ENCODE measurements at regions not wholly inside any gene's neighbourhood (a gene's known extent, or its start where the extent isn't known, plus 50 kb on each side); places are given as distances from the start of the nearest gene placed in this dataset.

- no peak for TF ChIP-seq CTCF (IDR thresholded peaks at IDR 0.05; ENCODE audit: extremely low read depth, insufficient read depth, missing control alignments)
- in situ Hi-C loops (cut with MboI; ENCODE audit: low pct_unique_long_range_greater_than_20kb, low sequenced_read_pairs, unreplicated experiment), result no loop called here
- no peak for DNase-seq (ENCODE audit: low spot score)
These were observed 248.1 kb upstream of the PPARGC1A start for GRCh38 chr4:24137671-24138601.

- TF ChIP-seq CTCF (IDR thresholded peaks at IDR 0.05; ENCODE audit: extremely low read depth, insufficient read depth, missing control alignments), result no peak
- DNase-seq (ENCODE audit: low spot score), result no peak
- in situ Hi-C loops (cut with MboI; ENCODE audit: low pct_unique_long_range_greater_than_20kb, low sequenced_read_pairs, unreplicated experiment), result no loop called here
These were observed 242.3 kb upstream of the PPARGC1A start for GRCh38 chr4:24131954-24132673.

GRCh38 chr4:24130637-24131036 lies 240.8 kb upstream of the PPARGC1A start:
- DNase-seq (ENCODE audit: low spot score), result no peak
- in situ Hi-C loops (cut with MboI; ENCODE audit: low pct_unique_long_range_greater_than_20kb, low sequenced_read_pairs, unreplicated experiment), result no loop called here
- no peak for TF ChIP-seq CTCF (IDR thresholded peaks at IDR 0.05; ENCODE audit: extremely low read depth, insufficient read depth, missing control alignments)

- no peak for DNase-seq (ENCODE audit: low spot score)
- no peak for TF ChIP-seq CTCF (IDR thresholded peaks at IDR 0.05; ENCODE audit: extremely low read depth, insufficient read depth, missing control alignments)
- in situ Hi-C loops (cut with MboI; ENCODE audit: low pct_unique_long_range_greater_than_20kb, low sequenced_read_pairs, unreplicated experiment), result no loop called here
These were observed 236.9 kb upstream of the PPARGC1A start for GRCh38 chr4:24126776-24127175.

- no peak for TF ChIP-seq CTCF (IDR thresholded peaks at IDR 0.05; ENCODE audit: extremely low read depth, insufficient read depth, missing control alignments)
- no peak for DNase-seq (ENCODE audit: low spot score)
These were observed 231.7 kb upstream of the PPARGC1A start for GRCh38 chr4:24121395-24122175.

GRCh38 chr4:24117975-24118374 lies 228.1 kb upstream of the PPARGC1A start:
- TF ChIP-seq CTCF (IDR thresholded peaks at IDR 0.05; ENCODE audit: extremely low read depth, insufficient read depth, missing control alignments), result no peak
- DNase-seq (ENCODE audit: low spot score), result no peak
- in situ Hi-C loops (cut with MboI; ENCODE audit: low pct_unique_long_range_greater_than_20kb, low sequenced_read_pairs, unreplicated experiment), result no loop called here

More at GRCh38 chr4:24121395-24122175, 231.7 kb upstream of the PPARGC1A start:
- in situ Hi-C loops (cut with MboI; ENCODE audit: low pct_unique_long_range_greater_than_20kb, low sequenced_read_pairs, unreplicated experiment), result no loop called here
